ENCODE measurements at regions not wholly inside any gene's neighbourhood (a gene's known extent, or its start where the extent isn't known, plus 50 kb on each side); places are given as distances from the start of the nearest gene placed in this dataset.
"Not testable (repeated sequence)": the region's sequence is repeated elsewhere in the genome, so short reads cannot be mapped to it uniquely, and the experiment has no call there.

DNA sequence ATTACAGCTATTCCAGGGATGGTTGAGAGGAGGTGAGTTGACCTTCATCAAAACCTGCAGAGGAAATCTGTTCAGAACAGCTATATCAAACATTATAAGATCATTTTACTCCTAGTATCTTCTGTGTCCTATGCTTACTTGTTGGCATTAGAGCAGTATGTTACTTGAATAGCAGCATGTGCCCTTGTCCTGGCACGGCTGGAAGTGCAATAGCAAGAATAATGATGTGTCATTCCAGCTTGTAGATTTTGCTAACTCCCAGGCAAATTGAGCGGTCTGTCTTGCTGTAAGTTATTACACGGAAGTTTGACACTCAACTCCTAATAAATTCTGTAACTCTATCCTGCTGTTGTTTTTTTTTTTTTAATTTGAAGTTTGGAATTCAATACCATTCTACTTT, 385.5 kb downstream of the TENT5A start:
- DNase-seq (ENCODE audit: low spot score): no peak
- in situ Hi-C loops (cut with MboI; ENCODE audit: low pct_unique_long_range_greater_than_20kb, low sequenced_read_pairs, unreplicated experiment): no loop called here

DNA sequence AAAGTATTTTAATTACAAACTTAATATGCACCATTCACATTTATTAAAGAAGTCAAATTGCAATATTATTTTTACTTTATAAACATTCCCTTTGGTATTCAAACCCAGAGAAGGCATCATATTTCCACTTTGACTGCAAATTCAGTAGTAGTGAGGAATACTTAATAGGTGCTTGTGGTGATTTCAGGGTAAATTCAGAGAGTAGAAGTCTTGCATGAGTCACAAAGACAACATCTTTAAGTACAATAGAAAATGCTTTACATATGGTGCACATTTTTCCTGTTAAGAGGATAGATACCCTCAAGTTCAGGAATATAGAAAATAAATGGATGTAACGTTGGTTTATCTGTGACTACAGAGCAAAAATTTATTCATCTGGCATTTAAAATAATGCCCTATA, 390.2 kb downstream of the TENT5A start:
- TF ChIP-seq, protein P1, sequence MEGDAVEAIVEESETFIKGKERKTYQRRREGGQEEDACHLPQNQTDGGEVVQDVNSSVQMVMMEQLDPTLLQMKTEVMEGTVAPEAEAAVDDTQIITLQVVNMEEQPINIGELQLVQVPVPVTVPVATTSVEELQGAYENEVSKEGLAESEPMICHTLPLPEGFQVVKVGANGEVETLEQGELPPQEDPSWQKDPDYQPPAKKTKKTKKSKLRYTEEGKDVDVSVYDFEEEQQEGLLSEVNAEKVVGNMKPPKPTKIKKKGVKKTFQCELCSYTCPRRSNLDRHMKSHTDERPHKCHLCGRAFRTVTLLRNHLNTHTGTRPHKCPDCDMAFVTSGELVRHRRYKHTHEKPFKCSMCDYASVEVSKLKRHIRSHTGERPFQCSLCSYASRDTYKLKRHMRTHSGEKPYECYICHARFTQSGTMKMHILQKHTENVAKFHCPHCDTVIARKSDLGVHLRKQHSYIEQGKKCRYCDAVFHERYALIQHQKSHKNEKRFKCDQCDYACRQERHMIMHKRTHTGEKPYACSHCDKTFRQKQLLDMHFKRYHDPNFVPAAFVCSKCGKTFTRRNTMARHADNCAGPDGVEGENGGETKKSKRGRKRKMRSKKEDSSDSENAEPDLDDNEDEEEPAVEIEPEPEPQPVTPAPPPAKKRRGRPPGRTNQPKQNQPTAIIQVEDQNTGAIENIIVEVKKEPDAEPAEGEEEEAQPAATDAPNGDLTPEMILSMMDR (IDR thresholded peaks at IDR 0.05; ENCODE audit: extremely low read depth, insufficient read depth, missing control alignments): no peak
- no peak for DNase-seq (ENCODE audit: low spot score)
- in situ Hi-C loops (cut with MboI; ENCODE audit: low pct_unique_long_range_greater_than_20kb, low sequenced_read_pairs, unreplicated experiment): no loop called here

More for the DNA sequence above, 385.5 kb downstream of the TENT5A start:
- TF ChIP-seq, protein P1 (IDR thresholded peaks at IDR 0.05; ENCODE audit: extremely low read depth, insufficient read depth, missing control alignments): no peak

DNA sequence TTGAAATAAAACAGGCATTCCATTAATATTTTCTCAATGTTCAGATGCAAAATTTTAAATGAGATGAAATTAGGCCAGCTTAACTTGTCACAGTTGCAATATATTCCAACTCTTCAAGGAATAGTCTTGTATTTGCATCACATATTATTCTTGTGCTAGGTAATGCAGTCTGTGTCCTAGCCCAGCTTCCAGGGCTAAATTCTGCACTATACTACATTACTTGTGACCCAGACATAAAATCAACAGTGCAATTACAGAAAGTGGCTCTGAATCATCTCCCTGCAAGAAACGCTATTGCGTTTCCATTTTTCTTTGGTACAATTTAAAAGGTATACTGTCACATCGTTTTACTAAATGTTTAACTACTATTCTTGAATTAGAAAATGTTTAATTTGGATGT, 399.2 kb downstream of the TENT5A start:
- no peak for DNase-seq (ENCODE audit: low spot score)
- in situ Hi-C loops (cut with MboI; ENCODE audit: low pct_unique_long_range_greater_than_20kb, low sequenced_read_pairs, unreplicated experiment): no loop called here
- TF ChIP-seq, protein P1 (IDR thresholded peaks at IDR 0.05; ENCODE audit: extremely low read depth, insufficient read depth, missing control alignments): no peak

DNA sequence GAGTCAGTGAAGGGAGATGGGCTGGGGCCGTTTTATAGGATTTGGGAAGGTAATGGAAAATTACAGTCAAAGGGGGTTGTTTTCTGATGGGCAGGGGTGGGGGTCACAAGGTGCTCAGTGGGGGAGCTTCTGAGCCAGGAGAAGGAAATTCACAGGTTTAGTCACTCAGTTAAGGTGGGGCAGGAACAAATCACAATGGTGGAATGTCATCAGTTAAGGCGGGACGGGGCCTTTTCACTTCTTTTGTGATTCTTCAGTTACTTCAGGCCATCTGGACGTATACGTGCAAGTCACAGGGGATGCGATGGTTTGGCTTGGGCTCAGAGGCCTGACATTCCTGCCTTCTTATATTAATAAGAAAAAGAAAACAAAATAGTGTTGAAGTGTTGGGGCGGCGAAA, 408.5 kb downstream of the TENT5A start:
- DNase-seq (ENCODE audit: low spot score); in situ Hi-C loops (cut with MboI; ENCODE audit: low pct_unique_long_range_greater_than_20kb, low sequenced_read_pairs, unreplicated experiment): not testable (repeated sequence)

DNA sequence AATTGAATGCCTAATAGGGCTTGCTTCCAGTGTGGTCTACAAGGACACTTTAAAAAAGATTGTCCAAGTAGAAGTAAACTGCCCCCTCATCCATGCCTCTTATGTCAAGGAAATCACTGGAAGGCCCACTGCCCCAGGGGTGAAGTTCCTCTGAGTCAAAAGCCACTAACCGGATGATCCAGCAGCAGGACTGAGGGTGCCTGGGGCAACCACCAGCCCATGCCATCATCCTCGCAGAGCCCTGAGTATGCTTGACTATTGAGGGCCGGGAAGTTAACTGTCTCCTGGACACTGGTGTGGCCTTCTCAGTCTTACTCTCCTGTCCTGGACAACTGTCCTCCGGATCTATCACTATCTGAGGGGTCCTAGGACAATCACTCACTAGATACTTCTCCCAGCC, 411.5 kb downstream of the TENT5A start:
- in situ Hi-C loops (cut with MboI; ENCODE audit: low pct_unique_long_range_greater_than_20kb, low sequenced_read_pairs, unreplicated experiment): no loop called here
- DNase-seq (ENCODE audit: low spot score): no peak
- TF ChIP-seq, protein P1 (IDR thresholded peaks at IDR 0.05; ENCODE audit: extremely low read depth, insufficient read depth, missing control alignments): no peak

DNA sequence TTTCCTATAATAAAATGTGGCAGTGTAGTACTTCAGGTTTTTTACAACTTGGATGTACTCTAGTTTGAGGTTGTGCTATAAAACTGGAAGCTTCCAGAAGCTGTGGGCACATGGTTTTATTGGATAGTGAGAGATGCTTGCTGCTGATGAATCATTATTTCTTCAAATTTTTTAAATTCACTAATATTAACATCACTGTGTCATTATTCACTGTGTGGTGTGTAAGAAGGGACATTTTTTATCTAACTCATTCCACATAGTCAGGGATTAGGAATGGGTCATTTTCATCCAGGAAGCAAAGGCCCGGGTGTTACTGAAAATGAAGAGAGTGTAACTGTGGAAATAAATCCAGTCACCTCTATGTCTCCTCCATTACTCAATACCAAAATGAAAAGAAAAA, 421.0 kb downstream of the TENT5A start:
- no peak for DNase-seq (ENCODE audit: low spot score)
- in situ Hi-C loops (cut with MboI; ENCODE audit: low pct_unique_long_range_greater_than_20kb, low sequenced_read_pairs, unreplicated experiment): no loop called here
- TF ChIP-seq, protein P1 (IDR thresholded peaks at IDR 0.05; ENCODE audit: extremely low read depth, insufficient read depth, missing control alignments): no peak

DNA sequence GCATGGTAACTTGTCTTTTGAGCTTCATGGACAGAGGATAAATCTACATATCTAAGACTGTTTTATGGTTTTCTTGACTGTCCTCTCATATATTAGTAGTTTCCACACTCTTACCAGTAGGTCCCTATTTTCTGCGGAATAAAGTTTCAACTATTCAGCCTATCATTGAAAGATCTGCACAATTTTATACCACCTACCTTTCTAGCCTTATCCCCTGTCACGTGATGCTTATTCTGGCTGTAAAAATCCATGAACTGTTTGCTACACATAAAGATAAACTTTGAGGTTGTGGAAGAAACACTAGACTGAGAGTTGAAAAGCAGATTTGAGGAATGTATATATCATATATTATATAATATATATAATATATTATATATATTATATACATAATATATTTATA, 423.8 kb downstream of the TENT5A start:
- TF ChIP-seq, protein P1 (IDR thresholded peaks at IDR 0.05; ENCODE audit: extremely low read depth, insufficient read depth, missing control alignments): no peak
- in situ Hi-C loops (cut with MboI; ENCODE audit: low pct_unique_long_range_greater_than_20kb, low sequenced_read_pairs, unreplicated experiment): no loop called here
- no peak for DNase-seq (ENCODE audit: low spot score)

Measured in GM13977 (cell line).